ENCODE measurements at regions not wholly inside any gene's neighbourhood (a gene's known extent, or its start where the extent isn't known, plus 50 kb on each side); places are given as distances from the start of the nearest gene placed in this dataset.

- H4K20me1 ChIP-seq (ENCODE audit: insufficient read depth, low read length): no peaks in the 10 kb centered on the region
- no peak overlapping the region for H3K4me2 ChIP-seq (ENCODE audit: low read depth, low read length)
- 42% methylated on average over 12 of the region's 23 CpGs for WGBS (ENCODE audit: low lambda C conversion rate)
- no peak for DNase-seq (ENCODE audit: low spot score)
- BruUV-seq (replicated peaks): no TSS peak
- ChIA-PET CTCF (ENCODE audit: low intra/inter-chr PET ratio, low total read pairs) (no interaction called here), POLR2A (no interaction called here)
- TF ChIP-seq ZNF10 (CRISPR knock-in tag; IDR thresholded peaks at IDR 0.05; ENCODE audit: borderline replicate concordance, low read depth): no peak
- TF ChIP-seq ZNF629 (CRISPR knock-in tag; conservative IDR thresholded peaks at IDR 0.05): no peak
- no peak for TF ChIP-seq PRDM4 (CRISPR knock-in tag; IDR thresholded peaks at IDR 0.05; ENCODE audit: borderline replicate concordance)
- TF ChIP-seq SRSF4 (IDR thresholded peaks at IDR 0.05; ENCODE audit: low read depth, low read length, poor library complexity, severe bottlenecking): no peak
- no peak for TF ChIP-seq NFE2 (CRISPR knock-in tag; IDR thresholded peaks at IDR 0.05)
- no peak for TF ChIP-seq ZFP1 (CRISPR knock-in tag; IDR thresholded peaks at IDR 0.05)
- H3K4me1 ChIP-seq (ENCODE audit: insufficient read depth, low read length): no peaks in the 10 kb centered on the region
- no peak overlapping the region for H3K9ac ChIP-seq (ENCODE audit: insufficient read depth, low read depth, low read length)
- H3K9me3 ChIP-seq (ENCODE audit: low read length): no peaks in the 10 kb centered on the region
- H3K36me3 ChIP-seq (replicated peaks in 1 of 2; ENCODE audit: control insufficient read depth in 1 of 2, insufficient read depth in 2 of 2, low read length in 2 of 2): no peaks in the 10 kb centered on the region
- no peak for ATAC-seq
- intact Hi-C loops (cut with micrococcal nuclease; ENCODE audit: unreplicated experiment): no loop called here
- in situ Hi-C loops (cut with HindIII; ENCODE audit: extremely low pct_ligation_motif_present, low pct_unique_long_range_greater_than_20kb): no loop called here
- H2AFZ ChIP-seq (ENCODE audit: low read length): no peak overlapping the region
- H3K79me2 ChIP-seq (ENCODE audit: insufficient read depth, low read length): no peaks in the 10 kb centered on the region
- no peak overlapping the region for H3K27ac ChIP-seq (ENCODE audit: extremely low read length, insufficient read depth, low read length)
- H3K4me3 ChIP-seq (replicated peaks in 1 of 3; ENCODE audit: insufficient read depth in 1 of 3, low read depth in 2 of 3, low read length in 3 of 3): no peak overlapping the region
- no peak for FAIRE-seq
- peaks cover 4 to 8% of the 10 kb centered on the region in 2 experiments; a peak in 4 of 5 replicates for H3K27me3 ChIP-seq (ENCODE audit: control insufficient read depth in 1 of 2, insufficient read depth in 2 of 2, low read length in 2 of 2)
Observed at GRCh38 chr11:134864233-134864967, 452.4 kb upstream of the B3GAT1 start.
